GM04503 (cell line): ENCODE measurements at regions not wholly inside any gene's neighbourhood (a gene's known extent, or its start where the extent isn't known, plus 50 kb on each side); places are given as distances from the start of the nearest gene placed in this dataset.

Source experiments
- DNase-seq: peaks from one replicate; pipeline ENCODE4 v3.0.0-alpha.2; 2012; ENCODE audit warnings: low read depth

DNA sequence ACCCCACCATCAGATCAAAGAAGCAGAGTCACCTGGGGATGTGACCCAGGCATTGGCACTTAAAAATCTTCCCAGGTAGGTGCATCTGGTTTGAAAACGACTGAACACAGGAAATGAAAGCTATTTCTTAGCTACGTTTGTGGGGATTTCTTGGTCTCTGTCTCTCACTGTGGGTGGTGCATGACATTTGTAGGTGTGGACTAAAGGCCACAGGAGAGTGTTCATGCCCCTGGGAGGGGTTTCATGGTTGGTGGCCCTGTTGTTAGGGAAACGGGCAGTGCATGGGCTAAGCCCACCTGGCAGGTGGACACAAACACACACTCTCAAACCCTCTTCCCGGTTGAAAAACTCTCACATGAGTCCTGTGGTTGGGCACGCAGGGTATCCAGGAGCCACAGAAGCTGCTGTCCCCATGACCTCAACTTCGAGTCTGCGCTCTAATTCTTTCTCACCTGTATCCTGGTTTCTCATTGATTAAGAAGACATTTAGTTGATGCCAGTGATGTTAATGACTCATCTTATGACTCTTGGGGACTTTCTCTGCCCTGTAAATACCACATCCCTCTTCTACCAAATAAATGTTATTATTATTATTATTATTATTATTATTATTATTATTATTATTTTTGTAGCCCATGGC, 119.4 kb downstream of the MRPS6 start:
- no peak for DNase-seq

DNA sequence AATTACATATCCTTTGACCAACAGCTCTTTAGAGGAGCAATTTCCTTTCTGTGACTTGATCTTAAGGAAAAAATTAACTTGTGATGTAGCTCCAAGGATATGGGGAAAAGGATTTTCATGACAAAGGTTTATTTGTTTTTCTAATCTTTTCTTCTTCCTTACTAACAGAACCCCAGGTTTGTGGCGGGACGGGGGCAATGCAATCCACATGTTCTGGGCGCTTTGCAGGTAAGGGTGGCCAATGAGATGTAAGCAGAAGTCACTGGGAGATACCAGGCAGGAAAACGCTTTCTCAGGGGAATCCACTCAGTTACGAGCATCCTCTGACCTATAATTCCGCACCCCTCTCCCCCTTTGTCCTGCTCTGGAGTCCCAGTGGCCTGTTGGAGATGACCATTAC, 122.0 kb downstream of the MRPS6 start:
- no peak for DNase-seq

DNA sequence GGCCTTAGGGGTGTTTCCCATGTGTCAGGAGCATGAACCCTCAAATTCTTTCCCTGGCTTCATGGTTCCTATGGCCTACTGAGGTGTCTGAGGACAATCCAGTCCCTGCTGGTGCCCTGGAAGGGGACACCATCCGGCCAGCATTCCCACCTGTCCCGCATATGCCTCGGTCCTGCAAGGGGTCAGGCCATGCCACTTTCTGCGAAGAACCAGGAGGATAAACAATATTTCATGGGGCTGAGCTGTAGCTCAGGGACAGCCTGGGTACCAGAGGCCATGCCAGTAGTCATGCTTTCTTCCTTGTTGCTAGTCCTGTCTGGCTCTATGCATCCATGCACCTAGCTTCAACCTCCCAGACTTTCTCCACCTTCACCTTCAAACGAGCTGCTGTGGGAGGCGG, 123.6 kb downstream of the MRPS6 start:
- DNase-seq, result no peak

DNA sequence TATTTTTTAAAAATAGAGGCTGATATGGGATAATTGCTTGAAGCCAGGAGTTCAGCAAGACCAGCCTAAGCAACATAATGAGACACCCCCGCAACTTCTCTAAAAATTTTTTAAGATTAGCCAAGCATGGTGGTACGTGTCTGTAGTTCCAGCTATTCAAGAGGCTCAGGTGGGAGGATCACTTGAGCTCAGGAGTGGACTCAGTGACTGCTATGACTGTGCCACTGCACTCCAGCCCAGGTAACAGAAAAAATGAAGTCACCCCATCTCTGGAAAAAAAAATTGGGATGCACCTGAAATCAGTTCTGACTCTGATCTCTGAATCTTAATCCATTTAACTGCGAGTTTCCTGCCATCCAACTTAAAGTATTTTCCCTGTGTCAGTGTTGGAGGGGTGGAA, 124.2 kb downstream of the MRPS6 start:
- DNase-seq, result no peak

DNA sequence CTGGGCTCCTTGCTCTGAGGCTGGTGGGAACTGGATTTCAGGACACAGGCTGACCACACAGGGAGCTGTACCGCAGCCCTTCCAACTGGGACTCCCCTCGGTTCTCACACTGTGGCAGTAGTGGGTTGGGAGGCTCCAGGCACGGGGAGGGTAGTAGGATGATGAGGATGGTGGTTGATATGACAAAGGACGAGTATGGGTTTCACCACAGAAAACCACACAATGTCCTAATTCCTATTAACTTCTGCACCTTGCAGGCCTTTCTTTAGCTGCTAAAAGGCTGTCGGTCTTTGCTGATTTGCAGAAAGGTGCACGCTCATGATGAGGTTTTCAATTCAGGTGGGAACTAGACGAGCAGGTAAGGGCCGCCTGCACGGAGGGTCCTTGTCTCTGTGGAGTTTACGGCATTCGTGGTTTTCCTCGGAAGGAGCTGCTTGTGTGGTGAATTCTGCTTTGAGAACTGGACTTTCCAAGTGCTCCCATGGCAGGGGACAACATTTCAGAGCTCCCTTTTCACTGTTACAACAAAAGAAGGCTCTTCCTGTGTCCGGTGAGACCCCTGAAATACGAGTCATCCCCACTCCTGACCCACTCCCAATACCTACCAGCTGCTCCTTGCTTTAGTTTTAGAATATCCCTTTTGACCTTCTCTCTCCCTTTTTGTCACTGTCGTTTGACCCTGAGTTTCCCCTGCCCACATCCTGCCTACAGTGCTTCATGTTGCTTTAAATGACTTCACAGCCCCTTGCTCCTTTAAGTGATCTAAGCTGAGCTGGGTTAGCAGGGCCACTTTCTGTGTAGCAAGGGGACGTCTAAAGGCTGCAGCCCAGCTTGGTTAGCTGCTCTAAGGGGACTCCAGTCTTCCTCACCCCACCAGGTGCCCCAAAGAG, 125.1 kb downstream of the MRPS6 start:
- no peak for DNase-seq

DNA sequence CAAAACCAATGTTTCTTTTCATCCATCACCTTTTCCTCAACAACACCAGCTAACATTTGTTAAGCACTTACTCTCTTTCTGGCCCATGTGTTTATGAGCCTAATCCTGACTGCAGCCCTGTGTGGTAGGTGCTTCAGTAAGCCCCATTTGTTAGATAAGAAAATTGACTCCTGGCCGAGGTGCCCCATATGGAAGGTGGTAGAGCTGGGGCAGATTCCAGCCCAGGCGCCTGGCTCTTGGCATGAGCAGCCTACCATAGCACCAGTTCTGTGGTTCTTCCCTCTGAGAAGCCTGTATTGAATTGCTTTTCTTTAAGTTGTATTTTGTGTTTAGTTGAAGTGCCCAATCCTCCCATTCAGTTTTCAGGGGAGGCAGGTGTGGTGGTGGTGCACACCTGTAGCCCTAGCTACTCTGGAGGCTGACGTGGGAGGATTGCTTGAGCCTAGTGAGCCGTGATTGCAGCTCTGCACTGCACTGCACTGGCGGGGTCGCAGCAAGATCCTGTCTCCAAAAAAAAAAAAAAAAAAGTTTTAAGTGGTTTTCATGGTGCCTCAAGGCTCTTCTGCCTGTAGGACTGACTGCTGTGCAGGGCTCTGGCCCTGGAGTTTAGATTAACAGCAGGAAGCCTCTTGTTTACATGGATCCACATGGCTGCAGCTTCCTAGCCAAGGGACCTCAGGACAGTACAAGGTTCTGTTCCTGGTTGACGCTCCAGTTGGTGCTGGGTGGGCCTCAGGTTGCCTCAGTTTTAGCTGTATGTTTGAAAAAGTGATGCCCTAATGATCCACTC, 125.9 kb downstream of the MRPS6 start:
- DNase-seq, result no peak

DNA sequence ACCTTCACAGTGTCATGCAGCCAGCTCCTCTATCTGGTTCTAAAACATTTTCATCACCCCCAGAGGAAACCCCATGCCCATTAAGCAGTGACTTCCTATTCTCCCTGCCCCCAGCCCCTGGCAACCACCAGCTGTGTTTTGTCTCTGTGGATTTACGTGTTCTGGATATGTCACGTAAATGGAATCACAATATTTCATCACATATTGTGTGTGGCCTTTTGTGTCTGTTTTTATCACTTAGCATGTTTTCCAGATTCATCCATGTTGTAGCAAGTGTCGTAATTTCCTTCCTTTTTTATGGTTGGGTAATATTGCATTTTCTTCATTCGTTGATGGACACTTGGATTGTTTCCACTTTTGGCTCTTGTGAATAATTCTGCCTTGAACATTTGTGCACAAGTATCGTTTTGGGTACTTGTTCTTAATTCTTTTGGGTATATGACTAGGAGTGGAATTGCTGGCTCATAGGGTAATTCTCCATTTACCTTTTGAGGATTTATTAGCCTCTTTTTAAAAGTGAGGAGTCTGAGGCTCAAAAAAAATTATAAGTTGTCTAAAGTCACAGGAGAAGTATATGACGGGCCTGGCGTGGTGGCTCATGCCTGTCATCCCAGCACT, 127.0 kb downstream of the MRPS6 start:
- no peak for DNase-seq

DNA sequence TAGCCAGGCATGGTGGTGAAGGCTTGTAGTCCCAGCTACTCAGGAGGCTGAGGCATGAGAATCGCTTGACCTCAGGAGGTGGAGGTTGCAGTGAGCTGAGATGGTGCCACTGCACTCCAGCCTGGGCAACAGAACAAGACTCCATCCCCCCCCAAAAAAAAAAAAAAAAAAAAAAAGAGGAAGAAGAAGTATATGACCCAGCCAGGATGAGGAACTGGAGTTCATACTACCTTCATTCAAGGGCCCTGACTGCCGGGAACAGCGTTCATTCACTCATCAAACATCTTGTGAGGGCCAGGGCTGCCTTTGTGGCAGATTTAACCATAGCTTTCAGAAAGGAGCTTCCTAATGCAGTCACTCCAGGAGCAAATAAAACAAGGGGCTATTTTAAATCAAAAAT, 127.6 kb downstream of the MRPS6 start:
- DNase-seq, result no peak

DNA sequence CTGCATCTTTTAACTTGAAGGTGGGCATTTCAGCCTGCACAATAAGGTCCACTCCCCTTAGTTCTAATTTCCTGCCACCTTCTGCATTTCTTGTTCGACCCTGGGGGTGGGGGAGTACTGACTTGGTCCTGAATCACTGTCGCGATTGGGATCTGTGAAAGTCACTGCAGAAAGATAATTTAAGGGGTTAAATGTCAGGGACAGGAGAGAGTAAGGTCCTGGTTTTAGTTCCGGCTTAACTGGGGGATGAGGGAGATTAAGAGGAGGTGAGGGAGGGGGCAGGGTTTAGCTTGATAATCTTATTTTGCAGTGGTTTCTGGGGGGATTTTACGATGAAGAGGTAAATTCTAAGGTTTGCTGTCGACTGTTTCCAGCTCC, 128.1 kb downstream of the MRPS6 start:
- no peak for DNase-seq

DNA sequence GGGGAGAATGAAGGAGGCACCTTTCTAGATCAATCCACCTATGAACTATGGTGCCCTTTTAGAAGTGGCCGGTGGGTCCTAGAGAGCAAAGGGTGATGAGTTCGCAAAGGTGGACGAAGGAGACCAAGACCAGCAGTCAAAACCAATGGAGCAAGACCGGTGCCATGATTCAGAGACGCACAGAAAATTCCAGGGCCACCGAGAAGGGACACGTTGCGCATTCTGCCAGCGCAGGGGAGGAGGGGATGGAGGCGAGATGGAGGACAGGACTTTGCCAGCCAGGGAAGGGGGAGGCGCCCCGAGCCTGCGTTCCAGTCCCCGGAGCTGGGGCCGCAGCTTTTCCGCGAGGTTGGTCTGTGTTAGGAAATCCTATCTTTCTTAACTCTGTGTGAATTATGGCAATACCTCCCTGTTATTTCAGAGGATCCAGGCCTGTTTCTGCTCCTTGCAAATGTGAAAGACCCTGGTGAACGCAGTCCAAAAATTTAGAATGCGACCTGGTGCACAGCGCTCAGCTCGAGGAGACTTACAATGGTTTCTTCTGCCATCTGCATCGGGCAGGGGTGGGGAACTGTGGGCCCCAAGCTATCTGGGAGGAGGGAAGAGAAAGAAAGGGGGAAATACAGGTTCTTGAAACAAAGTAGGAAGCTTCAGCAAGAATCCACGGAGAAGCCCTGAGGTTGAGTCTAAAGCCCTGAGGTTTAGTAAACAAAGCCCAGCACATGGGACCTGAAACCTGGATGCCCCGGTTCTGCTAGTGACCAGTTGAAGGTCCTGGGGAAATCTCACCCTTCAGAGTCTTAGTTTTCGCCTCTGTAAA, 129.4 kb downstream of the MRPS6 start:
- DNase-seq, result no peak

DNA sequence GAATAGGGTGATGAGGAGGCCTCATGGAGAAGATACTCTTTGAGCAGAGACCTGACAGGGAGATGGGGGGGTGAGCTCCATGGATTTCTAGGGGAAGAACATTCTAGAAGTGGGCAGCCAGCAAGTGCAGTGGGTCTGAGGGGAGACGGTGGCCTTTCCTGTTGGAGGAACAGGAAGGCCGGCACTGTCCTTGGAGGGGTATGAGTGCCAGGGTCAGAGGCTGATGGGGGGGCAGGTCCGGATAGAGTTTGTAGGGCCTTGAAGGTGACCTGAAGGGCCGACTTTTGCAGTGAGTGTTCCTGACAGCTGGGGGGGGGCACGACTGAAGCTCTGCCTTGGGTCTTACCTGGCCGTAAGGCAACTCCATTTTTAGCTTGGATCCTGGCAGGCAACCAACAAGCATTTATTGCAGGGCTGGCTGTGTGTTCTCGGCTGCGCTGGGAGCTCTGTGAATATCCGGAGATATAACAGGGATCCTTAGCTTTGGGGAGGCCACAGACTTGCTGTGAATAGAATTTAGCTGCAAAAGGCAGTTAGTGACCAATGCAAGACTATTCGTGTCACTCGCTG, 130.6 kb downstream of the MRPS6 start:
- no peak for DNase-seq

DNA sequence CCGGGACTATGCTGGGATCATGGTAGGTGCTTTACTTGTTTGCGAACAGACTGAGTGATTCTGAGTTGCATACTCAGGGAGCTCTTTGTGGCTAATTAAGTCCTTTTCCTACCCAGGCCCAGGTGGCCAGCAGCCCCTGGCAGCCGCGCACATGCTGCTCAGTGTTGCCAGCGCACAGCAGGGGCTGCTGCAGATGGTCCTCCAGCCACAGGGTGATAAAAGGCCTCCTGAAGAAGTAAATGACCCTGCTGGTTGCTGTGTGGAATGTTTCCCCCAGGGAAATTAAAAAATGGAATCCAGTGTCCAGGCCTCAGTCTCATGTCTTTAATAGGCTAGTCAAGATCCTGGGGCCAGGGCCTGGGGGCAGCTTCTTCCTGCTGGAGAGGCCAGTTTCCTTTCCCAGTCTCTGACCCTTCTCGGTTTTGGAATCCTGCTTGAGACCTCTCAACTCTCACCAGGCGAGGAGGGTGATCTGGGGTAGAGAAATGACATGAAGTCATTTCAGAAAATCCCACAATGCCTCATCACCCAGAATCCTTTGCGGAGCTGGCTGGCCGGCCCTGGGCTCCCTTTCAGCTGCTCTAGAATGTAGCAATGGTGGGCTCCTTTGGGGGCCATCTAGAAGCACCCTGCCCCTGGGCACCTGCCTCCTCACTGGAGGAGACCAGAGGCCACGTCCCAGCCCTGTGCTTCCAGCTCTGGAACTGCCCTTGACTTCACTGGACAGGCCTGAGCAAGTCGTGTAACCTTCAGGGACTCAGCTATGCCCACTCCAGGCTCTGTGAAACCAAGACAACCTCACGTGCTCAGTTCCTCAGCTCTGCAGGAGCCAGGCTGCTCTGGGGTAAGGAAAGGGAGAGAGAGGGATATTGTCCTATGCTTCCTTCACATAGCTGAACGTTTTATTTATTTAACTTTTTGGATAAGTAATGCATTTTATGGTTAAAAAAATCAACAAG, 131.4 kb downstream of the MRPS6 start:
- no peak for DNase-seq

DNA sequence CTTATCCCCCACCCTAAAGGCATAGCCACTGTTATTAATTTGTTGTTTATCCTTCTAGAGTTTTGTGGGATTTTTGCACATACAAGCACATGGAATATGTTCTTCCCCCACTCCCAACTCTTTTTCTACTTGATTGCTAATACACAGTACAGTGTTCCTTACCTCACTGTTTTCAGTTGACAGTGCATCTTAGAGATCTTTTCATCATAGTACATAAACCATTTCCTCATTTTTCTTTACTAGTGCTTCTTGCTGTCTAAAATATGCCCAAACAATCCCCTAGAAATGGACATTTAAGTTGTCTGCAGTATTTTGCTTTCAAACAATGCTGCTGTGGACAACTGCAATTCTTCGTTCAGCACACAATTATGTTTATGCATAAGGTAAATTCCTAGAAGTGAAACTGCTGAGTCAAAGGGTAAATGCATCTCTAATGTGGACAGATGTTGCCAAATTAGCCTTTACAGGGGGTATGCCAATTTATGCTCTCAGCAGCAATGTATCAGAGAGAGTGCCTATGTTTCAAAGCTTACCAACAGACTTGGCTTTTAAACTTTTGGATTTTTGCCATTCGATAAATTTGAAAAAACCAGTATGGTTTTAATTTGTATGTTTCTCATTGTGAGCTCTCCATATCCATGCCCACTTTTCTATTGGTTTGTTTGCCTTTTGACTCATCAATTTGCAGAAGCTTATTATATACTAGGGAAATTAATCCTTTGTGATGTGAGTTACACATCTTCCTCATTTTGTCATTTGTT, 132.6 kb downstream of the MRPS6 start:
- no peak for DNase-seq

DNA sequence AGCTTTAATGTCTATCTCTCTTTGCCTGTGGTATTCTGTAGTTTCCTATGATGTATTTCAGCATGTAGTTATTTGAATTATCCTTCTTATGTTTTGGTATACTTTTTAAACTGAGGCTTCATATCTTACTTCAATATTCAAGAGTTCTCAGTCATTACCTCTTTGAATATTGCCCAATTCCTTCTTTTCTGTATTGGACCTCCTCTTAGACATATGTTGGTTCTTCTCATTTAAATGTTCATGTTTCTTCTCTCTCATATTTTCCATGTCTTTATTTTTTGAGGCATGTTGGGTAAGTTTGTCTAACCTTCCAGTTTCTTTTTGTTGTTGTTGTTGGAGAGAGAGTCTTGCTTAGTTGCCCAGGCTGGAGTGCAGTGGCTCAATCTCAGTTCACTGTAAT, 140.6 kb downstream of the MRPS6 start:
- no peak for DNase-seq

DNA sequence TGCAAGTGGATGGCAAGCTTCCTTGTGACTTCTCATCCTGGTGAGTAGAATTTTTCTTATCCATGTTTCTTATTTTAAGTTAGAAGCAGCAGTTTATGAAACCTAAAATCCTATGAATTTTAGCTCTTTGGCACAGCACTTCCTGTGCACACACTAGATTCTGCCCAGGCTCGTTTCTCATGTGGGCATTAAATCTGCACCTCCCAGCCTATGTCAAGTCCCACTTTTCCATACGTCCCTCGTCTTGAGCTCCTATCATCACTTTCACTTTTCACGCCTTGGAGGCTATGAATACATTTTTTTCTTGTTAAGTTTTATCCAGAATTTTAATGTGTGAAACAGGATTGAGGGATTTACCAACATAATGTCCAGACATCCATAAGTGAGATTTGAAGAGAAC, 142.1 kb downstream of the MRPS6 start:
- DNase-seq, result no peak

DNA sequence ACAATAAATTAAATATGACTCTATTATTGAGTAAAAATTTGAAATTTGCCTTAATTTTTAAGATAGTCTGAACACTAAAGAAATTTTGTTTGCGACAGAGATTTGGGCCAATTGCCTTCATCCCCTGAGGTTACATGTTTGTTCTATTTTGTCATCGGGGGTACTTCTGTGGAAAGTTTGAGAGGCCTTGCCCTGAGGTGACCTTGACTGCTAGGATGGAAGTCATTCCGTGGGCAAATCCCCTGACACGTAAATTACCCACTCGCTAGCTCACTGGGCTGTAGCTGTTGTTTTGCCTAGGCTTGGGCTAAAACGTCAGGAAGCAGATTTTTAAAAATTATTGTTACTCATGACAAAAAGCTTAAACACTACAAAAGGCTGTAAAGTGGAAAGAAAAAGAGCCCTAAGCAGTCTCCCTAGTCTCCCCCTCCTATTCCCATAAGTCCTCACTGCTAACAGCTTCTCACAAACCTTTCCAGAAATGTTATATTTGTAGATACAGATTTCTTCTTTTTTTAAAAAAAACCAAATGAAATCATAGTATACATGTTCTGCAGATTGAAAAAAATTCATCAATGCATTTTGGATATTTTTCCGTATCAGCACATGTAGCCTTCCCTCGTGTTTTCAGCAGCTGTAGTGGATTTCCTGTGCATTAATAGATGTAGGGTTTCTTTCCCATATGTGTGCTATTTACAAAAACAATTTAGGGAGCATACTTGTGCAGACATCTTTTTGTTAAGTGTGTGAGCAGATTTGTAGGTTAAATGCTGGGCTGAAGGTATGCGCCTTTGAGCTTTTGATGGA, 142.7 kb downstream of the MRPS6 start:
- DNase-seq, result no peak

DNA sequence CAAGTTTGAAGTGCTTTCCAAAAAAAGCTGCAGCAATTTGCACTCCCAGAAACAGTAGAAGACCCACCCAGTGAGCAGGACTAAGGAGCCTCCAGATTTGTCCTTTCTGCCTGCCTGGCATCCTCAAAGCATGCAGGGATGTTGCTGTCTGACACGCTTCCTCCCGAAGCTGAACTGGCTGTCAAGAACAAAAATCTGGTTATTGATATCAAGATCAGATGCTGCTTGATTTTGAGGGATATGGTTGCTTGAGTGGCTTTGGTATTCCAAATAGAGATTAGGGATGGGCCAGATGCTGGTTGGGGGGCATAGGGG, 143.3 kb downstream of the MRPS6 start:
- DNase-seq, result no peak

DNA sequence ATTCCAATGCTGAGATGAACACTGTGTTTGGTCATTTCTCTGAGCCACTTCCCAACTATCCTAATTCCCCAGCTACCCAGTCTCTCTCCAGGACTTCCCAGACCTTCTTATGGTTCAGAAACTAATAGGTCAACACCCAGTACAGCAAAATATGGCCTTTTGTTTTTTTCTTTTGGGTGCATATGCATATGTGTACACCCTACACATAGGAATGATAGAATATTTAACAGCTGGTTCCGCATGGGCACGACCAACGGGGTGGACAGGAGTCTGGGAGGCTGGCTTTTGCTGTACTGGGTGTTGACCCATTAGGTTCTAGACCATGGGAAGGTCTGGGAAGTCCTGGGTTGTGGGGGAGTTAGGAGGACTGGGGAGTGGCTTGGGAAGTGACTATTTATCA, 143.9 kb downstream of the MRPS6 start:
- DNase-seq, result no peak
